ENCODE measurements at regions not wholly inside any gene's neighbourhood (a gene's known extent, or its start where the extent isn't known, plus 50 kb on each side); places are given as distances from the start of the nearest gene placed in this dataset.

DNA sequence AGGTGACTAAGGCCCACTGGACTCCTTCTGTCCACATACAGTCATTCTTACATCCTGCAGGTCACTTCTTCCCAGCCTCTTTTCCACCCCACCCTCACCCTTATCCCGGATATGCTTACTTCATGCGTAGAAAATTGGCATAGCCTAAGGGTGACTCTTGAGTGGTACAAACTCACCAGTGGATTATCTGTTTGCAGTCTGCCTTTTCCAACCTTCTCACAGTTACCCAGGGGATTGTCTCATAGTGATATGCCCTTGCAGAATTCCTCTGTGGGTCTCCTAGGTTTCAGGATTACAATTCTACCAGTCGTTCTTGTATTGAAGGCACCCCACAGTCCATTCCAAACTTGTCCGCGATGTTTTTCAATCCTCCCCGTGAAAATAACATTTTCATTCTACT is 752.9 kb upstream of the HS6ST1 start:
- TF ChIP-seq, protein P1, sequence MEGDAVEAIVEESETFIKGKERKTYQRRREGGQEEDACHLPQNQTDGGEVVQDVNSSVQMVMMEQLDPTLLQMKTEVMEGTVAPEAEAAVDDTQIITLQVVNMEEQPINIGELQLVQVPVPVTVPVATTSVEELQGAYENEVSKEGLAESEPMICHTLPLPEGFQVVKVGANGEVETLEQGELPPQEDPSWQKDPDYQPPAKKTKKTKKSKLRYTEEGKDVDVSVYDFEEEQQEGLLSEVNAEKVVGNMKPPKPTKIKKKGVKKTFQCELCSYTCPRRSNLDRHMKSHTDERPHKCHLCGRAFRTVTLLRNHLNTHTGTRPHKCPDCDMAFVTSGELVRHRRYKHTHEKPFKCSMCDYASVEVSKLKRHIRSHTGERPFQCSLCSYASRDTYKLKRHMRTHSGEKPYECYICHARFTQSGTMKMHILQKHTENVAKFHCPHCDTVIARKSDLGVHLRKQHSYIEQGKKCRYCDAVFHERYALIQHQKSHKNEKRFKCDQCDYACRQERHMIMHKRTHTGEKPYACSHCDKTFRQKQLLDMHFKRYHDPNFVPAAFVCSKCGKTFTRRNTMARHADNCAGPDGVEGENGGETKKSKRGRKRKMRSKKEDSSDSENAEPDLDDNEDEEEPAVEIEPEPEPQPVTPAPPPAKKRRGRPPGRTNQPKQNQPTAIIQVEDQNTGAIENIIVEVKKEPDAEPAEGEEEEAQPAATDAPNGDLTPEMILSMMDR (IDR thresholded peaks at IDR 0.05; ENCODE audit: low read depth, low read length, missing input control): no peak
- TF ChIP-seq, protein P2, sequence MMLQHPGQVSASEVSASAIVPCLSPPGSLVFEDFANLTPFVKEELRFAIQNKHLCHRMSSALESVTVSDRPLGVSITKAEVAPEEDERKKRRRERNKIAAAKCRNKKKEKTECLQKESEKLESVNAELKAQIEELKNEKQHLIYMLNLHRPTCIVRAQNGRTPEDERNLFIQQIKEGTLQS (IDR thresholded peaks at IDR 0.05): no peak
- TF ChIP-seq, protein P3, sequence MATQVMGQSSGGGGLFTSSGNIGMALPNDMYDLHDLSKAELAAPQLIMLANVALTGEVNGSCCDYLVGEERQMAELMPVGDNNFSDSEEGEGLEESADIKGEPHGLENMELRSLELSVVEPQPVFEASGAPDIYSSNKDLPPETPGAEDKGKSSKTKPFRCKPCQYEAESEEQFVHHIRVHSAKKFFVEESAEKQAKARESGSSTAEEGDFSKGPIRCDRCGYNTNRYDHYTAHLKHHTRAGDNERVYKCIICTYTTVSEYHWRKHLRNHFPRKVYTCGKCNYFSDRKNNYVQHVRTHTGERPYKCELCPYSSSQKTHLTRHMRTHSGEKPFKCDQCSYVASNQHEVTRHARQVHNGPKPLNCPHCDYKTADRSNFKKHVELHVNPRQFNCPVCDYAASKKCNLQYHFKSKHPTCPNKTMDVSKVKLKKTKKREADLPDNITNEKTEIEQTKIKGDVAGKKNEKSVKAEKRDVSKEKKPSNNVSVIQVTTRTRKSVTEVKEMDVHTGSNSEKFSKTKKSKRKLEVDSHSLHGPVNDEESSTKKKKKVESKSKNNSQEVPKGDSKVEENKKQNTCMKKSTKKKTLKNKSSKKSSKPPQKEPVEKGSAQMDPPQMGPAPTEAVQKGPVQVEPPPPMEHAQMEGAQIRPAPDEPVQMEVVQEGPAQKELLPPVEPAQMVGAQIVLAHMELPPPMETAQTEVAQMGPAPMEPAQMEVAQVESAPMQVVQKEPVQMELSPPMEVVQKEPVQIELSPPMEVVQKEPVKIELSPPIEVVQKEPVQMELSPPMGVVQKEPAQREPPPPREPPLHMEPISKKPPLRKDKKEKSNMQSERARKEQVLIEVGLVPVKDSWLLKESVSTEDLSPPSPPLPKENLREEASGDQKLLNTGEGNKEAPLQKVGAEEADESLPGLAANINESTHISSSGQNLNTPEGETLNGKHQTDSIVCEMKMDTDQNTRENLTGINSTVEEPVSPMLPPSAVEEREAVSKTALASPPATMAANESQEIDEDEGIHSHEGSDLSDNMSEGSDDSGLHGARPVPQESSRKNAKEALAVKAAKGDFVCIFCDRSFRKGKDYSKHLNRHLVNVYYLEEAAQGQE (IDR thresholded peaks at IDR 0.05): no peak
- TF ChIP-seq RAD21 (IDR thresholded peaks at IDR 0.05) (no peak), JUND (IDR thresholded peaks at IDR 0.05) (no peak), GABPA (IDR thresholded peaks at IDR 0.05 in 1 of 2, conservative IDR thresholded peaks at IDR 0.05 in 1 of 2) (no peak), TAF1 (conservative IDR thresholded peaks at IDR 0.05) (no peak), YY1 (IDR thresholded peaks at IDR 0.05) (no peak), SP1 (IDR thresholded peaks at IDR 0.05) (no peak), EGR1 (IDR thresholded peaks at IDR 0.05; ENCODE audit: low read depth in 2 of 2) (no peak)
- TF ChIP-seq, protein P4, sequence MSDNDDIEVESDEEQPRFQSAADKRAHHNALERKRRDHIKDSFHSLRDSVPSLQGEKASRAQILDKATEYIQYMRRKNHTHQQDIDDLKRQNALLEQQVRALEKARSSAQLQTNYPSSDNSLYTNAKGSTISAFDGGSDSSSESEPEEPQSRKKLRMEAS (IDR thresholded peaks at IDR 0.05): no peak
- TF ChIP-seq, protein P5, sequence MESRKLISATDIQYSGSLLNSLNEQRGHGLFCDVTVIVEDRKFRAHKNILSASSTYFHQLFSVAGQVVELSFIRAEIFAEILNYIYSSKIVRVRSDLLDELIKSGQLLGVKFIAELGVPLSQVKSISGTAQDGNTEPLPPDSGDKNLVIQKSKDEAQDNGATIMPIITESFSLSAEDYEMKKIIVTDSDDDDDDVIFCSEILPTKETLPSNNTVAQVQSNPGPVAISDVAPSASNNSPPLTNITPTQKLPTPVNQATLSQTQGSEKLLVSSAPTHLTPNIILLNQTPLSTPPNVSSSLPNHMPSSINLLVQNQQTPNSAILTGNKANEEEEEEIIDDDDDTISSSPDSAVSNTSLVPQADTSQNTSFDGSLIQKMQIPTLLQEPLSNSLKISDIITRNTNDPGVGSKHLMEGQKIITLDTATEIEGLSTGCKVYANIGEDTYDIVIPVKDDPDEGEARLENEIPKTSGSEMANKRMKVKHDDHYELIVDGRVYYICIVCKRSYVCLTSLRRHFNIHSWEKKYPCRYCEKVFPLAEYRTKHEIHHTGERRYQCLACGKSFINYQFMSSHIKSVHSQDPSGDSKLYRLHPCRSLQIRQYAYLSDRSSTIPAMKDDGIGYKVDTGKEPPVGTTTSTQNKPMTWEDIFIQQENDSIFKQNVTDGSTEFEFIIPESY (IDR thresholded peaks at IDR 0.05): no peak

Data from liver (tissue), 3 donors.